ENCODE measurements at regions not wholly inside any gene's neighbourhood (a gene's known extent, or its start where the extent isn't known, plus 50 kb on each side); places are given as distances from the start of the nearest gene placed in this dataset.

DNA sequence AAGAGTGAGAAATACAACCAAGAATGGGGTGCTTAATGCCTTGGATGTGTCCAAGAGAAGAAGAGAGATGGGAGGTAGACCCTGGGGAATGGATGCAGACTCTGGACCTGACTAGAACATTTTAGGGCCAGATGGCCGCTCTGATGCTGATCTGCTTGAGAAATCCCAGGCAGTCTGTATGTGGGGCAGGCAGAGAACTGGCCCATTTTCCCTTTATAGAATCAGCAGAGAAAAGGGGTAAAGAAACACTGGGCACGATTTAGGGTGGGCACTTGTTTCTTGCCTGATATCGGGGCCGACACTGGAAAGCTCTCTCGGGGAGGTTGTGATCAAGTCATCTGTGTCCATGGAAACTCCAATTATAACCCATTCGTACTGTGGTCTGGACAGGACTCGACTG is 118.5 kb upstream of the FSTL4 start:
- TF ChIP-seq, protein P1, sequence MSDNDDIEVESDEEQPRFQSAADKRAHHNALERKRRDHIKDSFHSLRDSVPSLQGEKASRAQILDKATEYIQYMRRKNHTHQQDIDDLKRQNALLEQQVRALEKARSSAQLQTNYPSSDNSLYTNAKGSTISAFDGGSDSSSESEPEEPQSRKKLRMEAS (IDR thresholded peaks at IDR 0.05), result no peak
- TF ChIP-seq YY1 (IDR thresholded peaks at IDR 0.05; ENCODE audit: low read depth) (no peak), RAD21 (IDR thresholded peaks at IDR 0.05; ENCODE audit: low read depth) (no peak), EP300 (IDR thresholded peaks at IDR 0.05; ENCODE audit: borderline replicate concordance) (no peak), TAF1 (IDR thresholded peaks at IDR 0.05; ENCODE audit: low read depth) (no peak), TEAD4 (IDR thresholded peaks at IDR 0.05) (no peak), CEBPB (IDR thresholded peaks at IDR 0.05) (no peak)
- TF ChIP-seq, protein P2, sequence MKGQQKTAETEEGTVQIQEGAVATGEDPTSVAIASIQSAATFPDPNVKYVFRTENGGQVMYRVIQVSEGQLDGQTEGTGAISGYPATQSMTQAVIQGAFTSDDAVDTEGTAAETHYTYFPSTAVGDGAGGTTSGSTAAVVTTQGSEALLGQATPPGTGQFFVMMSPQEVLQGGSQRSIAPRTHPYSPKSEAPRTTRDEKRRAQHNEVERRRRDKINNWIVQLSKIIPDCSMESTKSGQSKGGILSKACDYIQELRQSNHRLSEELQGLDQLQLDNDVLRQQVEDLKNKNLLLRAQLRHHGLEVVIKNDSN (IDR thresholded peaks at IDR 0.05), result no peak
- TF ChIP-seq, protein P3, sequence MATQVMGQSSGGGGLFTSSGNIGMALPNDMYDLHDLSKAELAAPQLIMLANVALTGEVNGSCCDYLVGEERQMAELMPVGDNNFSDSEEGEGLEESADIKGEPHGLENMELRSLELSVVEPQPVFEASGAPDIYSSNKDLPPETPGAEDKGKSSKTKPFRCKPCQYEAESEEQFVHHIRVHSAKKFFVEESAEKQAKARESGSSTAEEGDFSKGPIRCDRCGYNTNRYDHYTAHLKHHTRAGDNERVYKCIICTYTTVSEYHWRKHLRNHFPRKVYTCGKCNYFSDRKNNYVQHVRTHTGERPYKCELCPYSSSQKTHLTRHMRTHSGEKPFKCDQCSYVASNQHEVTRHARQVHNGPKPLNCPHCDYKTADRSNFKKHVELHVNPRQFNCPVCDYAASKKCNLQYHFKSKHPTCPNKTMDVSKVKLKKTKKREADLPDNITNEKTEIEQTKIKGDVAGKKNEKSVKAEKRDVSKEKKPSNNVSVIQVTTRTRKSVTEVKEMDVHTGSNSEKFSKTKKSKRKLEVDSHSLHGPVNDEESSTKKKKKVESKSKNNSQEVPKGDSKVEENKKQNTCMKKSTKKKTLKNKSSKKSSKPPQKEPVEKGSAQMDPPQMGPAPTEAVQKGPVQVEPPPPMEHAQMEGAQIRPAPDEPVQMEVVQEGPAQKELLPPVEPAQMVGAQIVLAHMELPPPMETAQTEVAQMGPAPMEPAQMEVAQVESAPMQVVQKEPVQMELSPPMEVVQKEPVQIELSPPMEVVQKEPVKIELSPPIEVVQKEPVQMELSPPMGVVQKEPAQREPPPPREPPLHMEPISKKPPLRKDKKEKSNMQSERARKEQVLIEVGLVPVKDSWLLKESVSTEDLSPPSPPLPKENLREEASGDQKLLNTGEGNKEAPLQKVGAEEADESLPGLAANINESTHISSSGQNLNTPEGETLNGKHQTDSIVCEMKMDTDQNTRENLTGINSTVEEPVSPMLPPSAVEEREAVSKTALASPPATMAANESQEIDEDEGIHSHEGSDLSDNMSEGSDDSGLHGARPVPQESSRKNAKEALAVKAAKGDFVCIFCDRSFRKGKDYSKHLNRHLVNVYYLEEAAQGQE (IDR thresholded peaks at IDR 0.05; ENCODE audit: low read depth), result no peak
